Parathyroid adenoma (tissue), 2 donors: ENCODE measurements at regions not wholly inside any gene's neighbourhood (a gene's known extent, or its start where the extent isn't known, plus 50 kb on each side); places are given as distances from the start of the nearest gene placed in this dataset.

Source experiments
- H2AFZ ChIP-seq: fragments of 300-600 bp; sonication (generic); one replicate; pipeline ENCODE4 v1.7.0; 2017; ENCODE audit warnings: antibody characterized with exemption, mild to moderate bottlenecking
- H3K27ac ChIP-seq: fragments of 300-600 bp; sonication (generic); one replicate; pipeline ENCODE4 v1.7.0; 2017
- H3K27me3 ChIP-seq: fragments of 300-600 bp; sonication (generic); one replicate; pipeline ENCODE4 v1.7.0; 2017; ENCODE audit warnings: low read length; ENCODE audit not compliant: control insufficient read depth, insufficient read depth
- H3K36me3 ChIP-seq: fragments of 300-600 bp; sonication (generic); one replicate; pipeline ENCODE4 v1.7.0; 2017; ENCODE audit warnings: low read length; ENCODE audit not compliant: control insufficient read depth, insufficient read depth
- H3K4me1 ChIP-seq: fragments of 300-600 bp; sonication (generic); one replicate; pipeline ENCODE4 v1.7.0; 2017; ENCODE audit warnings: control low read depth
- H3K4me2 ChIP-seq: fragments of 300-600 bp; sonication (generic); one replicate; pipeline ENCODE4 v1.7.0; 2017; ENCODE audit warnings: low read length
- H3K4me3 ChIP-seq: fragments of 300-600 bp; sonication (generic); one replicate; pipeline ENCODE4 v1.7.0; 2017; ENCODE audit warnings: low read depth, low read length
- H3K79me2 ChIP-seq: fragments of 300-600 bp; sonication (generic); one replicate; pipeline ENCODE4 v1.7.0; 2017; ENCODE audit warnings: control low read depth
- H3K9ac ChIP-seq: fragments of 300-600 bp; sonication (generic); one replicate; pipeline ENCODE4 v1.7.0; 2017; ENCODE audit warnings: mild to moderate bottlenecking
- H3K9me3 ChIP-seq: fragments of 300-600 bp; sonication (generic); one replicate; pipeline ENCODE4 v1.7.0; 2017; ENCODE audit warnings: low read length; ENCODE audit not compliant: control insufficient read depth
- CTCF ChIP-seq: fragments of 300-600 bp; sonication (generic); IDR thresholded peaks from one replicate; pipeline ENCODE4 v1.7.0; 2017; ENCODE audit warnings: antibody characterized with exemption, mild to moderate bottlenecking
- donor health status: primary hyperparathyroidism.

GRCh38 chr3:72391659-72392058 is 456.6 kb downstream of the SHQ1 start:
- H2AFZ ChIP-seq, result no peak overlapping the region
- H3K27me3 ChIP-seq, result no peaks in the 10 kb centered on the region
- H3K79me2 ChIP-seq, result peaks cover 43% of the 10 kb centered on the region
- TF ChIP-seq CTCF, result no peak
- H3K4me1 ChIP-seq, result peaks cover 11% of the 10 kb centered on the region
- H3K9me3 ChIP-seq, result no peaks in the 10 kb centered on the region
- no peak overlapping the region for H3K4me2 ChIP-seq
- no peak overlapping the region for H3K9ac ChIP-seq
- H3K27ac ChIP-seq, result no peak overlapping the region
- no peak overlapping the region for H3K4me3 ChIP-seq
- H3K36me3 ChIP-seq, result no peaks in the 10 kb centered on the region

GRCh38 chr3:72390841-72391240 is 457.4 kb downstream of the SHQ1 start:
- no peak overlapping the region for H3K9ac ChIP-seq
- no peak overlapping the region for H3K4me3 ChIP-seq
- TF ChIP-seq CTCF, result no peak
- no peaks in the 10 kb centered on the region for H3K9me3 ChIP-seq
- H3K79me2 ChIP-seq, result peaks cover 44% of the 10 kb centered on the region
- H3K4me1 ChIP-seq, result peaks cover 11% of the 10 kb centered on the region
- H3K36me3 ChIP-seq, result no peaks in the 10 kb centered on the region
- no peak overlapping the region for H3K27ac ChIP-seq
- H3K4me2 ChIP-seq, result no peak overlapping the region
- no peaks in the 10 kb centered on the region for H3K27me3 ChIP-seq
- no peak overlapping the region for H2AFZ ChIP-seq

- H3K4me2 ChIP-seq, result no peak overlapping the region
- peaks cover 38% of the 10 kb centered on the region for H3K79me2 ChIP-seq
- no peaks in the 10 kb centered on the region for H3K27me3 ChIP-seq
- no peaks in the 10 kb centered on the region for H3K9me3 ChIP-seq
- no peak for TF ChIP-seq CTCF
- H3K36me3 ChIP-seq, result no peaks in the 10 kb centered on the region
- no peak overlapping the region for H3K27ac ChIP-seq
- peaks cover 15% of the 10 kb centered on the region for H3K4me1 ChIP-seq
- no peak overlapping the region for H2AFZ ChIP-seq
- H3K9ac ChIP-seq, result no peak overlapping the region
- H3K4me3 ChIP-seq, result no peak overlapping the region
Measured at GRCh38 chr3:72388644-72389043, 459.6 kb downstream of the SHQ1 start.

GRCh38 chr3:72388117-72388516 is 460.1 kb downstream of the SHQ1 start:
- Histone ChIP-seq H2AFZ (no peak overlapping the region), H3K9ac (no peak overlapping the region), H3K27ac (no peak overlapping the region), H3K4me3 (no peak overlapping the region), H3K79me2 (peaks cover 34% of the 10 kb centered on the region), H3K27me3 (no peaks in the 10 kb centered on the region), H3K36me3 (no peaks in the 10 kb centered on the region), H3K4me2 (no peak overlapping the region), H3K4me1 (peaks cover 15% of the 10 kb centered on the region), H3K9me3 (no peaks in the 10 kb centered on the region)
- no peak for TF ChIP-seq CTCF

- H2AFZ ChIP-seq, result no peak overlapping the region
- no peaks in the 10 kb centered on the region for H3K9me3 ChIP-seq
- H3K27me3 ChIP-seq, result no peaks in the 10 kb centered on the region
- H3K27ac ChIP-seq, result no peak overlapping the region
- H3K4me2 ChIP-seq, result no peak overlapping the region
- TF ChIP-seq CTCF, result no peak
- no peak overlapping the region for H3K4me3 ChIP-seq
- H3K36me3 ChIP-seq, result no peaks in the 10 kb centered on the region
- H3K4me1 ChIP-seq, result peaks cover 15% of the 10 kb centered on the region
- no peak overlapping the region for H3K9ac ChIP-seq
- H3K79me2 ChIP-seq, result peaks cover 25% of the 10 kb centered on the region
Measured at GRCh38 chr3:72386327-72387000, 461.8 kb downstream of the SHQ1 start.
